ENCODE measurements at regions not wholly inside any gene's neighbourhood (a gene's known extent, or its start where the extent isn't known, plus 50 kb on each side); places are given as distances from the start of the nearest gene placed in this dataset.

- peaks cover 43% of the 10 kb centered on the region for H3K4me1 Mint-ChIP-seq (ENCODE audit: low read depth)
- H3K4me3 Mint-ChIP-seq (ENCODE audit: unreplicated experiment) = no peak overlapping the region
- no peak for DNase-seq (ENCODE audit: low spot score)
- TF ChIP-seq CTCF (IDR thresholded peaks at IDR 0.05) = no peak
- H3K36me3 Mint-ChIP-seq (ENCODE audit: low read depth) = no peaks in the 10 kb centered on the region
- peak overlapping the region; percentile 67 for H3K27ac Mint-ChIP-seq (ENCODE audit: unreplicated experiment)
- no peaks in the 10 kb centered on the region for H3K9me3 Mint-ChIP-seq (ENCODE audit: low read depth)
- H3K27me3 Mint-ChIP-seq (ENCODE audit: low read depth) = no peaks in the 10 kb centered on the region
Measured at GRCh38 chr7:94130716-94131115, 126.6 kb upstream of the BET1 start.

GRCh38 chr7:94133460-94133859 lies 129.3 kb upstream of the BET1 start:
- H3K9me3 Mint-ChIP-seq (ENCODE audit: low read depth) = no peaks in the 10 kb centered on the region
- no peak for TF ChIP-seq CTCF (IDR thresholded peaks at IDR 0.05)
- peaks cover 42% of the 10 kb centered on the region for H3K4me1 Mint-ChIP-seq (ENCODE audit: low read depth)
- no peak overlapping the region for H3K4me3 Mint-ChIP-seq (ENCODE audit: unreplicated experiment)
- no peak for DNase-seq (ENCODE audit: low spot score)
- peak overlapping the region; percentile 73 for H3K27ac Mint-ChIP-seq (ENCODE audit: unreplicated experiment)
- no peaks in the 10 kb centered on the region for H3K36me3 Mint-ChIP-seq (ENCODE audit: low read depth)
- no peaks in the 10 kb centered on the region for H3K27me3 Mint-ChIP-seq (ENCODE audit: low read depth)

- no peak for TF ChIP-seq CTCF (IDR thresholded peaks at IDR 0.05)
- DNase-seq (ENCODE audit: low spot score) = no peak
- no peaks in the 10 kb centered on the region for H3K9me3 Mint-ChIP-seq (ENCODE audit: low read depth)
- H3K27ac Mint-ChIP-seq (ENCODE audit: unreplicated experiment) = no peak overlapping the region
- H3K36me3 Mint-ChIP-seq (ENCODE audit: low read depth) = no peaks in the 10 kb centered on the region
- H3K4me1 Mint-ChIP-seq (ENCODE audit: low read depth) = peaks cover 27% of the 10 kb centered on the region
- no peaks in the 10 kb centered on the region for H3K27me3 Mint-ChIP-seq (ENCODE audit: low read depth)
- no peak overlapping the region for H3K4me3 Mint-ChIP-seq (ENCODE audit: unreplicated experiment)
Measured at GRCh38 chr7:94135180-94135579, 131.0 kb upstream of the BET1 start.

- H3K4me1 Mint-ChIP-seq (ENCODE audit: low read depth) = peaks cover 35% of the 10 kb centered on the region
- no peaks in the 10 kb centered on the region for H3K27me3 Mint-ChIP-seq (ENCODE audit: low read depth)
- no peaks in the 10 kb centered on the region for H3K36me3 Mint-ChIP-seq (ENCODE audit: low read depth)
- no peak overlapping the region for H3K4me3 Mint-ChIP-seq (ENCODE audit: unreplicated experiment)
- no peak overlapping the region for H3K27ac Mint-ChIP-seq (ENCODE audit: unreplicated experiment)
- H3K9me3 Mint-ChIP-seq (ENCODE audit: low read depth) = no peaks in the 10 kb centered on the region
- DNase-seq (ENCODE audit: low spot score) = no peak
- no peak for TF ChIP-seq CTCF (IDR thresholded peaks at IDR 0.05)
Measured at GRCh38 chr7:94142281-94142680, 138.1 kb upstream of the BET1 start.

GRCh38 chr7:94145602-94146001 lies 141.4 kb upstream of the BET1 start:
- Mint-ChIP-seq H3K4me1 (ENCODE audit: low read depth) (peaks cover 36% of the 10 kb centered on the region), H3K27ac (ENCODE audit: unreplicated experiment) (peak overlapping the region; percentile 38), H3K4me3 (ENCODE audit: unreplicated experiment) (no peak overlapping the region)

More at GRCh38 chr7:94145602-94146001, 141.4 kb upstream of the BET1 start:
- no peak for TF ChIP-seq CTCF (IDR thresholded peaks at IDR 0.05)
- DNase-seq (ENCODE audit: low spot score) = no peak
- Mint-ChIP-seq H3K9me3 (ENCODE audit: low read depth) (no peaks in the 10 kb centered on the region), H3K36me3 (ENCODE audit: low read depth) (no peaks in the 10 kb centered on the region), H3K27me3 (ENCODE audit: low read depth) (no peaks in the 10 kb centered on the region)
